Thymus (tissue), 11 donors: ENCODE measurements at regions not wholly inside any gene's neighbourhood (a gene's known extent, or its start where the extent isn't known, plus 50 kb on each side); places are given as distances from the start of the nearest gene placed in this dataset.

Experiments
- DNase-seq, 9 donors: peaks; one replicate each; pipeline ENCODE4 v3.0.0-alpha.2; 2013; ENCODE audit warnings: low spot score in 9 of 9, low read depth in 6 of 9, missing footprints in 1 of 9
- H3K27ac ChIP-seq, 2 donors: one replicate each; pipeline ENCODE4 v1.5.1; 2013; ENCODE audit warnings: control low read depth in 1 of 2, low read depth in 1 of 2, low read length in 1 of 2, mild to moderate bottlenecking in 1 of 2, moderate library complexity in 1 of 2
- H3K27me3 ChIP-seq, 2 donors: one replicate each; pipeline ENCODE4 v1.5.1; 2013; ENCODE audit warnings: low read length in 1 of 2; ENCODE audit not compliant: control insufficient read depth in 2 of 2, insufficient read depth in 1 of 2
- H3K36me3 ChIP-seq, 2 donors: one replicate each; pipeline ENCODE4 v1.5.1; 2013; ENCODE audit warnings: low read length in 1 of 2, mild to moderate bottlenecking in 1 of 2, moderate library complexity in 1 of 2; ENCODE audit not compliant: control insufficient read depth in 2 of 2, insufficient read depth in 2 of 2
- H3K4me1 ChIP-seq, 2 donors: one replicate each; pipeline ENCODE4 v1.5.1; 2013; ENCODE audit warnings: low read length in 2 of 2; ENCODE audit not compliant: control insufficient read depth in 2 of 2, insufficient read depth in 2 of 2
- H3K4me3 ChIP-seq, 2 donors: one replicate each; pipeline ENCODE4 v1.5.1; 2013; ENCODE audit warnings: low read length in 2 of 2, control low read depth in 1 of 2, mild to moderate bottlenecking in 1 of 2
- H3K9me3 ChIP-seq, 2 donors: one replicate each; pipeline ENCODE4 v1.5.1; 2013; ENCODE audit warnings: low read length in 1 of 2, mild to moderate bottlenecking in 1 of 2; ENCODE audit not compliant: control insufficient read depth in 2 of 2, insufficient read depth in 1 of 2
- WGBS: extraction: QIAGEN DNeasy Blood & Tissue Kit; methylation state at CpG from one replicate; pipeline ENCODE4 v1.1.7; 2013; 5-methylcytosine and 5-hydroxymethylcytosine counted together
- donor health status: healthy.

GRCh38 chr6:147023148-147023547, 181.1 kb upstream of the STXBP5 start:
- DNase-seq: no peak
- Histone ChIP-seq H3K36me3 (no peaks in the 10 kb centered on the region), H3K4me3 (no peak overlapping the region), H3K4me1 (no peaks in the 10 kb centered on the region), H3K9me3 (no peaks in the 10 kb centered on the region), H3K27ac (no peak overlapping the region), H3K27me3 (no peaks in the 10 kb centered on the region)

- H3K27me3 ChIP-seq: no peaks in the 10 kb centered on the region
- H3K9me3 ChIP-seq: no peaks in the 10 kb centered on the region
- no peak overlapping the region for H3K4me3 ChIP-seq
- H3K36me3 ChIP-seq: no peaks in the 10 kb centered on the region
- H3K27ac ChIP-seq: no peak overlapping the region
- H3K4me1 ChIP-seq: no peaks in the 10 kb centered on the region
- DNase-seq: no peak
- 91% methylated on average over 3 of the region's 3 CpGs for WGBS
Observed at GRCh38 chr6:147023581-147023980, 180.6 kb upstream of the STXBP5 start.

- no peaks in the 10 kb centered on the region for H3K9me3 ChIP-seq
- H3K36me3 ChIP-seq: no peaks in the 10 kb centered on the region
- DNase-seq: no peak
- no peak overlapping the region for H3K4me3 ChIP-seq
- H3K27me3 ChIP-seq: no peaks in the 10 kb centered on the region
- WGBS: 95% methylated on average over 1 of the region's 1 CpG
- no peak overlapping the region for H3K27ac ChIP-seq
- no peaks in the 10 kb centered on the region for H3K4me1 ChIP-seq
Observed at GRCh38 chr6:147029923-147030322, 174.3 kb upstream of the STXBP5 start.

- Histone ChIP-seq H3K4me3 (no peak overlapping the region), H3K36me3 (no peaks in the 10 kb centered on the region), H3K9me3 (no peaks in the 10 kb centered on the region), H3K27ac (no peak overlapping the region), H3K27me3 (no peaks in the 10 kb centered on the region), H3K4me1 (no peaks in the 10 kb centered on the region)
- WGBS: 90% methylated on average over 2 of the region's 2 CpGs
- DNase-seq: no peak
Observed at GRCh38 chr6:147033267-147033666, 170.9 kb upstream of the STXBP5 start.

GRCh38 chr6:147035886-147036285, 168.3 kb upstream of the STXBP5 start:
- H3K27ac ChIP-seq: no peak overlapping the region
- H3K36me3 ChIP-seq: no peaks in the 10 kb centered on the region
- no peaks in the 10 kb centered on the region for H3K27me3 ChIP-seq
- H3K9me3 ChIP-seq: no peaks in the 10 kb centered on the region
- no peak overlapping the region for H3K4me3 ChIP-seq
- WGBS: 94% methylated on average over 2 of the region's 2 CpGs
- no peaks in the 10 kb centered on the region for H3K4me1 ChIP-seq
- DNase-seq: no peak

- H3K4me3 ChIP-seq: no peak overlapping the region
- H3K9me3 ChIP-seq: no peaks in the 10 kb centered on the region
- no peaks in the 10 kb centered on the region for H3K4me1 ChIP-seq
- H3K36me3 ChIP-seq: no peaks in the 10 kb centered on the region
- whole genome bisulfite sequencing: 95% methylated on average over 2 of the region's 2 CpGs
- no peaks in the 10 kb centered on the region for H3K27me3 ChIP-seq
- DNase-seq: no peak
- no peak overlapping the region for H3K27ac ChIP-seq
Observed at GRCh38 chr6:147037881-147038280, 166.3 kb upstream of the STXBP5 start.

- 98% methylated on average over 2 of the region's 2 CpGs for WGBS
Observed at GRCh38 chr6:147040121-147040910, 163.9 kb upstream of the STXBP5 start.

GRCh38 chr6:147042679-147043078, 161.5 kb upstream of the STXBP5 start:
- no peaks in the 10 kb centered on the region for H3K4me1 ChIP-seq
- no peak overlapping the region for H3K4me3 ChIP-seq
- 93% methylated on average over 2 of the region's 2 CpGs for WGBS
- no peak overlapping the region for H3K27ac ChIP-seq
- no peaks in the 10 kb centered on the region for H3K36me3 ChIP-seq
- H3K9me3 ChIP-seq: no peaks in the 10 kb centered on the region
- no peak for DNase-seq
- H3K27me3 ChIP-seq: no peaks in the 10 kb centered on the region

More at GRCh38 chr6:147040121-147040910, 163.9 kb upstream of the STXBP5 start:
- Histone ChIP-seq H3K36me3 (no peaks in the 10 kb centered on the region), H3K4me1 (no peaks in the 10 kb centered on the region), H3K27ac (no peak overlapping the region), H3K27me3 (no peaks in the 10 kb centered on the region), H3K9me3 (no peaks in the 10 kb centered on the region), H3K4me3 (no peak overlapping the region)
- DNase-seq: no peak

GRCh38 chr6:147043994-147044477, 160.2 kb upstream of the STXBP5 start:
- Histone ChIP-seq H3K27ac (no peak overlapping the region), H3K27me3 (no peaks in the 10 kb centered on the region), H3K4me1 (no peaks in the 10 kb centered on the region), H3K36me3 (no peaks in the 10 kb centered on the region), H3K4me3 (no peak overlapping the region), H3K9me3 (no peaks in the 10 kb centered on the region)
- 95% methylated on average over 5 of the region's 5 CpGs for WGBS
- no peak for DNase-seq
